Astrocyte (in vitro differentiated cells and primary cell): ENCODE measurements at regions not wholly inside any gene's neighbourhood (a gene's known extent, or its start where the extent isn't known, plus 50 kb on each side); places are given as distances from the start of the nearest gene placed in this dataset.
"Not testable (repeated sequence)": the region's sequence is repeated elsewhere in the genome, so short reads cannot be mapped to it uniquely, and the experiment has no call there.

Experiments
- CTCF ChIP-seq: IDR thresholded peaks from 2 replicates; pipeline ENCODE4 v1.5.1; 2011; ENCODE audit warnings: low read depth, mild to moderate bottlenecking, inconsistent platforms, low read length, moderate library complexity; ENCODE audit not compliant: insufficient read depth
- EZH2 ChIP-seq: IDR thresholded peaks from 2 replicates; pipeline ENCODE4 v1.6.1; 2012; ENCODE audit warnings: mild to moderate bottlenecking, low read length, inconsistent platforms; ENCODE audit not compliant: insufficient read depth

- TF ChIP-seq CTCF, EZH2: not testable (repeated sequence)
Observed at GRCh38 chr7:15126653-15127052, 224.1 kb upstream of the DGKB start.
